GM12865 (cell line): ENCODE measurements at regions not wholly inside any gene's neighbourhood (a gene's known extent, or its start where the extent isn't known, plus 50 kb on each side); places are given as distances from the start of the nearest gene placed in this dataset.
"Not testable (repeated sequence)": the region's sequence is repeated elsewhere in the genome, so short reads cannot be mapped to it uniquely, and the experiment has no call there.

Experiments
- DNase-seq: peaks from one replicate; pipeline ENCODE4 v3.0.0; 2010; ENCODE audit warnings: low read depth
- H3K4me3 ChIP-seq: 2 replicates; pipeline ENCODE4 v1.5.1; 2011; ENCODE audit warnings: mild to moderate bottlenecking, low read depth, low read length, control low read depth
- CTCF ChIP-seq: IDR thresholded peaks from 2 replicates; pipeline ENCODE4 v1.5.1; 2011; ENCODE audit warnings: low read length, control low read depth, low read depth, inconsistent platforms; ENCODE audit not compliant: insufficient read depth; ENCODE audit errors: missing control alignments

DNA sequence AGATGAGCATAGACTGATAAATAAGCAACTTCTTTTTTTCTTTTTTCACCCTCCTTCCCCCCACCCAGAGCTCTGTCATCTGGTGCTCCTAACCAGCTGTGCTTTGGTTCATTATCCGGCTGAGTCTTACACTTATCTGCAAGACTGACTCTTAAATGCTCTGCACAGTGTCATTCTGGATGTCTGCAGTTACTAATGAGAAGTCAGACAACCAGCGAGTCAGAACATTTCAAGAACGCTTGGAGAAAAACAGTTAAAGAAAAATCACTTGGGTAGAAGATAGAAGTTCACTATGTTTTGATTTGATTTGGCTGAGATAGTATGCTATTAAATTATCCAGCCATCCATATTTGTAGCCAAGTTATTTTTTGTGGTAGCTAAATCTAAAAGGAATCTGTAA, 328.9 kb upstream of the PRICKLE1 start:
- H3K4me3 ChIP-seq = no peak overlapping the region
- no peak for DNase-seq
- TF ChIP-seq CTCF = no peak

- H3K4me3 ChIP-seq = no peak overlapping the region
- DNase-seq = no peak
- TF ChIP-seq CTCF = no peak
These were observed 326.6 kb upstream of the PRICKLE1 start for GRCh38 chr12:42916143-42916542.

- no peak for TF ChIP-seq CTCF
- no peak overlapping the region for H3K4me3 ChIP-seq
- DNase-seq = no peak
These were observed 325.9 kb upstream of the PRICKLE1 start for GRCh38 chr12:42915426-42915825.

DNA sequence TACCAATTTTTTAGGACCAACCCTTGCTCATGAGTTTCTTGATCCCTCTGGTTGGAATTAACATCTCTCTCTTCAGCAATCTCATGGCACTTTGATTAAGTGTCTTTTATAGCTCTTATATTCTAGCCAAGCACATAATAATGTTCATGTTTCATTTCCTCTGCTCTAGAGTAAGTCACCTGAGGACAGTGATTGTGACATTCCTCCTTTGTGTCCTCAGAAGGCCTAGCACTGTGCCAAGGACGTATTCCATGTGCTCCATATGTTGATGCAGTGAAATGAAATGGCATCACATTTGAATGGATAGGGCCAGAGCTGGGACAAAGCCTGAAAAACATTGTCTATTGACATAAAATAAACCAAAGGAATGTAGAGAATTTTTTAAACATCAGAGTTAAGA, 322.8 kb upstream of the PRICKLE1 start:
- no peak for DNase-seq
- no peak for TF ChIP-seq CTCF

GRCh38 chr12:42910656-42911055, 321.1 kb upstream of the PRICKLE1 start:
- H3K4me3 ChIP-seq = no peak overlapping the region
- no peak for TF ChIP-seq CTCF
- DNase-seq = no peak

More for the DNA sequence above, 322.8 kb upstream of the PRICKLE1 start:
- H3K4me3 ChIP-seq = no peak overlapping the region

DNA sequence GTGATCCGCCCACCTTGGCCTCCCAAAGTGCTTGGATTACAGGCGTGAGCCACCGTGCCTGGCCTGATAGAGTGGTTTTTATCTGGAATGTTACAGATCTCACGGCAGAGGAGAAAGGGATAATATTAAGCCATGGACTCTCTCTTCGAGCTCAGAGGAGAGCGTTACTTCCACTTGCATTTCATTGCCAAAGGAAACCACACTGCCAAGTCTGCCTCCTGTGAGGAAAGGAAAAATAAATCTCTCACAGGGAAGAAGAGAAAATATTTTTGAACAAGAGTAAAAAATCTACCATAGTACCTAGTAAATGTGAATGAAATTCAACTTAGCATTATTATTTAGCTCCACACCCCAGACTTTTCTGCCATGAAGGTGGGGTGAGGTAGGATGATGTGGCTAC, 319.2 kb upstream of the PRICKLE1 start:
- no peak for TF ChIP-seq CTCF
- no peak overlapping the region for H3K4me3 ChIP-seq
- no peak for DNase-seq

- H3K4me3 ChIP-seq, DNase-seq: not testable (repeated sequence)
These were observed 317.3 kb upstream of the PRICKLE1 start for GRCh38 chr12:42906801-42907200.

DNA sequence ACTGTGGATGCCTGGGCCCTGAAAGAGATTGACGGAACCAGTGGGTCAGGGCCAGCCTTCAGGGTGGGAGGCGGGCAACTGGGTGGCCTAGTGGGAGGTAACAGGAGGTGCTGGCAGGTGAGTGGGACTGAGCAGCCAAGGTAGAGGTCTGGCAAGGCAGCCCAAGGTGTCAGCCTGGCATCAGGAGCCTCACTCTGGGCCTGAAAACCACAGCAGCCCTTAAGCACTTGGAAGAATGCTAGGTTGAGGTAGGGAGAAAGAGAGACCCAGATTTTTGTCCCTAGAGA, 315.8 kb upstream of the PRICKLE1 start:
- no peak for DNase-seq
- H3K4me3 ChIP-seq = no peak overlapping the region
- no peak for TF ChIP-seq CTCF
